ENCODE measurements at regions not wholly inside any gene's neighbourhood (a gene's known extent, or its start where the extent isn't known, plus 50 kb on each side); places are given as distances from the start of the nearest gene placed in this dataset.

GRCh38 chr6:48658915-48659314, 547.9 kb upstream of the PTCHD4 start:
- no peak overlapping the region for H3K4me3 Mint-ChIP-seq
- WGBS (ENCODE audit: extremely low coverage, insufficient read length, low lambda C conversion rate): no CpG with 5 or more reads among the region's 2 CpGs
- Histone ChIP-seq H2BK5ac (ENCODE audit: insufficient read length, low read length) (no peak overlapping the region), H3K23me2 (ENCODE audit: insufficient read length, low read depth, low read length, poor library complexity, severe bottlenecking) (no peaks in the 10 kb centered on the region), H3T11ph (ENCODE audit: low read length) (no peak overlapping the region), H3K4ac (ENCODE audit: low read depth, low read length) (no peak overlapping the region), H3K23ac (ENCODE audit: insufficient read length, low read depth, low read length) (no peak overlapping the region), H4K5ac (ENCODE audit: insufficient read length, low read depth, low read length) (no peak overlapping the region), H3K14ac (ENCODE audit: insufficient read depth, low read length) (no peak overlapping the region), H3K56ac (ENCODE audit: insufficient read length, low read depth, low read length) (no peak overlapping the region), H3K27me3 (ENCODE audit: insufficient read depth, low read length) (no peaks in the 10 kb centered on the region), H4K8ac (replicated peaks; ENCODE audit: insufficient read length, low read depth, low read length) (no peak overlapping the region), H3K9ac (ENCODE audit: extremely low read depth, insufficient read length, low read length) (no peak overlapping the region), H2BK15ac (ENCODE audit: low read depth, low read length) (no peak overlapping the region), H2BK120ac (ENCODE audit: low read depth, low read length, poor library complexity, severe bottlenecking) (no peak overlapping the region), H3K18ac (ENCODE audit: insufficient read length, low read depth, low read length) (no peak overlapping the region), H4K20me1 (ENCODE audit: control insufficient read depth, insufficient read depth, insufficient read length) (no peaks in the 10 kb centered on the region), H4K91ac (ENCODE audit: insufficient read length, low read depth, low read length) (no peak overlapping the region), H3K4me2 (ENCODE audit: insufficient read depth, insufficient read length, low read length) (no peak overlapping the region), H3K4me1 (ENCODE audit: insufficient read depth, low read length) (no peaks in the 10 kb centered on the region), H3K9me3 (ENCODE audit: control insufficient read depth, low read depth, low read length) (no peaks in the 10 kb centered on the region), H3K79me1 (ENCODE audit: insufficient read depth, low read depth, low read length, poor library complexity, severe bottlenecking) (no peaks in the 10 kb centered on the region), H2AFZ (ENCODE audit: low read length) (no peak overlapping the region), H2BK12ac (ENCODE audit: insufficient read length, low read depth, low read length) (no peak overlapping the region), H3K27ac (ENCODE audit: insufficient read length, low read depth, low read length) (no peak overlapping the region), H2AK5ac (ENCODE audit: insufficient read length, low read length) (no peak overlapping the region), H2BK20ac (ENCODE audit: low read depth, low read length, poor library complexity, severe bottlenecking) (no peak overlapping the region), H3K79me2 (ENCODE audit: insufficient read depth, low read length) (no peaks in the 10 kb centered on the region)
- H3K27ac Mint-ChIP-seq: no peak overlapping the region; a peak in 1 of 7 replicates
- H3K27me3 Mint-ChIP-seq (ENCODE audit: low read depth): no peaks in the 10 kb centered on the region
- no peak for TF ChIP-seq CTCF (conservative IDR thresholded peaks at IDR 0.05)
- no peak for DNase-seq
- no peaks in the 10 kb centered on the region for H3K4me1 Mint-ChIP-seq
- no peaks in the 10 kb centered on the region for H3K9me3 Mint-ChIP-seq
- no peaks in the 10 kb centered on the region for H3K36me3 Mint-ChIP-seq (ENCODE audit: insufficient read depth in 1 of 3, low read depth in 3 of 3)

Measured in H9 (cell line).